GM21360 (cell line): ENCODE measurements at regions not wholly inside any gene's neighbourhood (a gene's known extent, or its start where the extent isn't known, plus 50 kb on each side); places are given as distances from the start of the nearest gene placed in this dataset.

Source experiments
- ATAC-seq: cut with Tn5 transposase; IDR thresholded peaks from one replicate; pipeline ENCODE4 v1.9.1; 2021; ENCODE audit warnings: mild to moderate bottlenecking, moderate library complexity; ENCODE audit not compliant: unreplicated experiment

- no peak for ATAC-seq
These were observed 80.2 kb upstream of the PALMD start for GRCh38 chr1:99565606-99566289.

- no peak for ATAC-seq
These were observed 79.5 kb upstream of the PALMD start for GRCh38 chr1:99566290-99567021.

GRCh38 chr1:99570486-99571089, 75.3 kb upstream of the PALMD start:
- no peak for ATAC-seq

DNA sequence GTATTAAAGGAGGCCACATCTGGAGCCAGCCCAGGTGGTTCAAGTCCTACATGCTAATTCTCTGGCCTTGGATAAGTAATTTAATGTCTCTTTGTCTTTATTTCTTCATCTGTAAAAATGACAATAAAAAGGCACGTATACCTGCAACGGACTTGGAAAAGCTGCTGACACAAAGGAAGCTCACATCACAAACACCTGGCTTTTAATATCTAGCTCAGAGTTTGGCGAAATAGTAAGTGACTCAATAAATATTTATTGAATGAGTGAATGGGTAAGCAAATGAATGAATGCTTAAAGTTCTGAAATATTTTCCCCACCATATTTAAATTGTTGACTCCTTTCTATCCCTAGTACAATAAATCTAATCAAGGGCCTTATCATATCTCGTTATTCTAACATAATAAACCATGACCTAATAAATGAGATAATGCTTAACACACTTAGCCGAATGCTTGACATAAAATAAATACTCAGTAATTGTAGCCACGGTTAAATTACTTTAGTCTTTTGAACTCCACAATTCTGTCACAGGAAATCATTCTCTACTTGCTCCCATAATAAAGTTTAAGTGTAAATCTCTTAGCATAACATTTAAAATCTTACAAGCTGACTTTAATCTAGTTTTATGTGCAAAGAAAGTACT, 74.7 kb upstream of the PALMD start:
- no peak for ATAC-seq

- ATAC-seq = no peak
These were observed 72.3 kb upstream of the PALMD start for GRCh38 chr1:99573431-99574217.

DNA sequence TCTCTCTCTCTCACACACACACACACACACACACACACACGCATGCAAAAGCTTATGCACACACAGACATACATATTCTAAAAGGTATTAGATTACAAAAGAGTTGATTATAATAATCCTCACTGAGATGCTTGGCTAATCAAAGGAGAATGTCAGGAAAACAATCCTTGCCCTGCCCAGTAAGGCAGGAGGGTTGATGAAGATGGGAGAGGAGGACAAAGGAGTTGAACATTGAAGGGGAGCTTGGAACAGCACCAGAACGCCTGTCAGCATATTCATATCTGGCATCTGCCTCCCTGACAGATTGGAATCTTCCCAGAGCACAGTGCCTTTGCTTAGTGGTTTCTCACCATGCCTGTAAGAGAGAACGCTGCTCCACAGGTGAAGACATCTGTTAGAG, 68.6 kb upstream of the PALMD start:
- no peak for ATAC-seq

DNA sequence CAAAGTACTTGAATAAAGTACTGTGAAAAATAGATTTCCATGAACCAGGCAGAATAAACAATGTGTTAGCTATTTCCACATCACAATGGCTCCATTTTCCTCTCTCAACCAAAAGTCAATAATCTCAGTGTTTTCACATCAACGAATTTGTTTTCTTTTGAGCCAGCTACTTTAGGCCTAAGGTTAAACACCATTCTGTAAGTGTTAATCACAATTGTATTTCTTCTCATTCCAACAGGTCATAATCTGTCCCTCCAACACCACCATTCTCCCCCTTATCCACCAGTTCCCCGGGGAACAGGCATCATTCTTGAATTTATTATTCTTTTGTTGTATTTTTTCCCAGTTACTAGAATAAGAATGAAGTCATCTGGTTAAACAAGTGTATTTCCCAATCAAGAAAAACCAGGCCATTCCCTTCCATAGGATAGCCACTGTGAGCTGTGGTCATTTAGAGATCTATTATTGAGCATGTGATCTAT, 66.2 kb upstream of the PALMD start:
- ATAC-seq = no peak

DNA sequence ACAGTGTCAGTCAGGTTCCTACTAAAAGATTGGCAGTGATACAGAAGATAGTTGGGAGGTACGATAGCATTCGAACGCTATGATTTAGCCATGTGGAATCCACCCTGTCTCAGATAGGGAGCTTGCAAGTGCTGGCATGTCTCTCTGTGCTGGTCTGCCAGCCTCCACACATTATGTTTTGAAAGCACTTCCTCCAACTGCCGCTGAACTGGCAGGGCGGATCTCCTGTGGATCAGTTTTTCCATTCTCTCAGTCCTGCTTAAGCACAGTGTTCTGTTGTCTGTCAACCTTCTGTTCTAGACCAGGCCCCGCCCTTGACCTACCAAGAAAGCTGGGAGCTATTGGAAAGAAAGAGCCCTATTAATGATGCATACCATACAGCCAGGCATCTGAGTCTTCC, 65.5 kb upstream of the PALMD start:
- no peak for ATAC-seq

GRCh38 chr1:99587008-99587407, 58.9 kb upstream of the PALMD start:
- no peak for ATAC-seq

DNA sequence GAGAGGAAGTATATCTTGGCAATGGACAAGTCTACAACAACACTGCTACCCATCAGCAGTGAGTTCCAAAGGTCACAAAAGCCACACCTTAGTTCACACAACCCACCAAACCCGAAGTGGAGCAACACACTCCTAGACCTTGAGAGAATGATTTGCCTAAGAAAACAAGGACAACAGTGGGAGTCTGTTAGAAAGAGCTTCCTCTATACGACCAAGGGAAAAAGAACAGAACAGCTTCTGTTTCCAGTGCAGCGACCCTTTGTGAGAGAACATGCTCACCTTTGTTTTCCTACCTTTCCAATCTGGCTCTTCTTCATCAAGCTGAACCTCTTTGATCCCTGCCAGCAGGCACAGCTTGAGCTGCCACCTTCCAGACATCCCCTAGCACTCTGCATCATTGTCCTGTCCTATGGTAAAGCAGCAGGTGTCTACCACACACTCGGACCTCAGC, 56.7 kb upstream of the PALMD start:
- ATAC-seq = no peak

- no peak for ATAC-seq
These were observed 55.2 kb upstream of the PALMD start for GRCh38 chr1:99590578-99591209.

- ATAC-seq = no peak
These were observed 54.0 kb upstream of the PALMD start for GRCh38 chr1:99591886-99592285.

GRCh38 chr1:99594205-99594604, 51.7 kb upstream of the PALMD start:
- ATAC-seq = no peak

GRCh38 chr1:99595041-99595440, 50.9 kb upstream of the PALMD start:
- ATAC-seq = no peak

DNA sequence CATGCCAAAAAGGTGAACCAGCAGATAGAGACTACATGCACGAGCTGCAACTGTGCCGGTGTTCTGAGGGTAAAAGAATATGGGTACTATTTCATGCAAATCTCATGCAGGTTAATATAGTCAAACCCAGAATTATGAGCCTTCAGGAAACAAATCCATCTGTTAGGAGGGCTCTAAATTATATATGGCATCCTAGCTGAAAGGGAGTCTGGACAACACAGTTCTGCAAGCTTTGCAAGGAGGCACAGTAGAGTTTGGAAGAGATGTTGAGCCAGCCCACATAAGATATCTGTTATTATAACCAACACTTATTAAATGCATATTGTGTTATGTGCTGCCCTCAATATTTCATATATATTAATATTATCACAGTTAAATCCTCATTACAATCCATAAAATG, 50.5 kb upstream of the PALMD start:
- no peak for ATAC-seq
